ENCODE measurements at regions not wholly inside any gene's neighbourhood (a gene's known extent, or its start where the extent isn't known, plus 50 kb on each side); places are given as distances from the start of the nearest gene placed in this dataset.

DNA sequence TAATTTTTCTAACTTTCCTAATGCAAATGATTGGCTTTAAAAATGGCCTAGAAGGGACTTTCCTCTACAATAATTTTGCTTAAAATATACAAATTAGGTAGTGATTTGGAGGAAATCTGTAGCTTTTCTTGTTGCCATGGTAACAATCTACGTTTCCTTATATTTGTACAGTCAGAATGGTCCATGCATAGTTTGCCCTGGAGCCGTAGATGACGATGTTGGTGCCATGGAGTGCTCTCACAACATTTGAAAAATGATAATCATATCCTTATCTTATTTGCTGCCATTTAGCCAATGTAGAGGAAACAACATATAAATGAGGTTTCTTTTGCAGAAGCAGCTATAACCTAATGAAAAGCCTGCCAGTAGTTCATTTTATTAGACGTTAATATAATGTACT, 89.0 kb upstream of the NMU start:
- TF ChIP-seq POLR2AphosphoS5 (IDR thresholded peaks at IDR 0.05; ENCODE audit: low read depth) (no peak), ZNF331 (CRISPR knock-in tag; IDR thresholded peaks at IDR 0.05; ENCODE audit: low read depth) (no peak), EZH2 (IDR thresholded peaks at IDR 0.05; ENCODE audit: low read depth, unreplicated experiment) (no peak), EZH2phosphoT487 (IDR thresholded peaks at IDR 0.05; ENCODE audit: unreplicated experiment) (no peak), CREB1 (CRISPR knock-in tag; IDR thresholded peaks at IDR 0.05; ENCODE audit: low read depth) (no peak), NANOG (IDR thresholded peaks at IDR 0.05; ENCODE audit: borderline replicate concordance) (no peak), JUNB (IDR thresholded peaks at IDR 0.05; ENCODE audit: unreplicated experiment) (no peak)
- TF ChIP-seq, protein P1, sequence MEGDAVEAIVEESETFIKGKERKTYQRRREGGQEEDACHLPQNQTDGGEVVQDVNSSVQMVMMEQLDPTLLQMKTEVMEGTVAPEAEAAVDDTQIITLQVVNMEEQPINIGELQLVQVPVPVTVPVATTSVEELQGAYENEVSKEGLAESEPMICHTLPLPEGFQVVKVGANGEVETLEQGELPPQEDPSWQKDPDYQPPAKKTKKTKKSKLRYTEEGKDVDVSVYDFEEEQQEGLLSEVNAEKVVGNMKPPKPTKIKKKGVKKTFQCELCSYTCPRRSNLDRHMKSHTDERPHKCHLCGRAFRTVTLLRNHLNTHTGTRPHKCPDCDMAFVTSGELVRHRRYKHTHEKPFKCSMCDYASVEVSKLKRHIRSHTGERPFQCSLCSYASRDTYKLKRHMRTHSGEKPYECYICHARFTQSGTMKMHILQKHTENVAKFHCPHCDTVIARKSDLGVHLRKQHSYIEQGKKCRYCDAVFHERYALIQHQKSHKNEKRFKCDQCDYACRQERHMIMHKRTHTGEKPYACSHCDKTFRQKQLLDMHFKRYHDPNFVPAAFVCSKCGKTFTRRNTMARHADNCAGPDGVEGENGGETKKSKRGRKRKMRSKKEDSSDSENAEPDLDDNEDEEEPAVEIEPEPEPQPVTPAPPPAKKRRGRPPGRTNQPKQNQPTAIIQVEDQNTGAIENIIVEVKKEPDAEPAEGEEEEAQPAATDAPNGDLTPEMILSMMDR (conservative IDR thresholded peaks at IDR 0.05; ENCODE audit: low read depth in 2 of 2): no peak
- TF ChIP-seq, protein P2, sequence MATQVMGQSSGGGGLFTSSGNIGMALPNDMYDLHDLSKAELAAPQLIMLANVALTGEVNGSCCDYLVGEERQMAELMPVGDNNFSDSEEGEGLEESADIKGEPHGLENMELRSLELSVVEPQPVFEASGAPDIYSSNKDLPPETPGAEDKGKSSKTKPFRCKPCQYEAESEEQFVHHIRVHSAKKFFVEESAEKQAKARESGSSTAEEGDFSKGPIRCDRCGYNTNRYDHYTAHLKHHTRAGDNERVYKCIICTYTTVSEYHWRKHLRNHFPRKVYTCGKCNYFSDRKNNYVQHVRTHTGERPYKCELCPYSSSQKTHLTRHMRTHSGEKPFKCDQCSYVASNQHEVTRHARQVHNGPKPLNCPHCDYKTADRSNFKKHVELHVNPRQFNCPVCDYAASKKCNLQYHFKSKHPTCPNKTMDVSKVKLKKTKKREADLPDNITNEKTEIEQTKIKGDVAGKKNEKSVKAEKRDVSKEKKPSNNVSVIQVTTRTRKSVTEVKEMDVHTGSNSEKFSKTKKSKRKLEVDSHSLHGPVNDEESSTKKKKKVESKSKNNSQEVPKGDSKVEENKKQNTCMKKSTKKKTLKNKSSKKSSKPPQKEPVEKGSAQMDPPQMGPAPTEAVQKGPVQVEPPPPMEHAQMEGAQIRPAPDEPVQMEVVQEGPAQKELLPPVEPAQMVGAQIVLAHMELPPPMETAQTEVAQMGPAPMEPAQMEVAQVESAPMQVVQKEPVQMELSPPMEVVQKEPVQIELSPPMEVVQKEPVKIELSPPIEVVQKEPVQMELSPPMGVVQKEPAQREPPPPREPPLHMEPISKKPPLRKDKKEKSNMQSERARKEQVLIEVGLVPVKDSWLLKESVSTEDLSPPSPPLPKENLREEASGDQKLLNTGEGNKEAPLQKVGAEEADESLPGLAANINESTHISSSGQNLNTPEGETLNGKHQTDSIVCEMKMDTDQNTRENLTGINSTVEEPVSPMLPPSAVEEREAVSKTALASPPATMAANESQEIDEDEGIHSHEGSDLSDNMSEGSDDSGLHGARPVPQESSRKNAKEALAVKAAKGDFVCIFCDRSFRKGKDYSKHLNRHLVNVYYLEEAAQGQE (IDR thresholded peaks at IDR 0.05; ENCODE audit: unreplicated experiment): no peak
- TF ChIP-seq, protein P3, sequence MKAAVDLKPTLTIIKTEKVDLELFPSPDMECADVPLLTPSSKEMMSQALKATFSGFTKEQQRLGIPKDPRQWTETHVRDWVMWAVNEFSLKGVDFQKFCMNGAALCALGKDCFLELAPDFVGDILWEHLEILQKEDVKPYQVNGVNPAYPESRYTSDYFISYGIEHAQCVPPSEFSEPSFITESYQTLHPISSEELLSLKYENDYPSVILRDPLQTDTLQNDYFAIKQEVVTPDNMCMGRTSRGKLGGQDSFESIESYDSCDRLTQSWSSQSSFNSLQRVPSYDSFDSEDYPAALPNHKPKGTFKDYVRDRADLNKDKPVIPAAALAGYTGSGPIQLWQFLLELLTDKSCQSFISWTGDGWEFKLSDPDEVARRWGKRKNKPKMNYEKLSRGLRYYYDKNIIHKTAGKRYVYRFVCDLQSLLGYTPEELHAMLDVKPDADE (IDR thresholded peaks at IDR 0.05): no peak
- TF ChIP-seq, protein P4, sequence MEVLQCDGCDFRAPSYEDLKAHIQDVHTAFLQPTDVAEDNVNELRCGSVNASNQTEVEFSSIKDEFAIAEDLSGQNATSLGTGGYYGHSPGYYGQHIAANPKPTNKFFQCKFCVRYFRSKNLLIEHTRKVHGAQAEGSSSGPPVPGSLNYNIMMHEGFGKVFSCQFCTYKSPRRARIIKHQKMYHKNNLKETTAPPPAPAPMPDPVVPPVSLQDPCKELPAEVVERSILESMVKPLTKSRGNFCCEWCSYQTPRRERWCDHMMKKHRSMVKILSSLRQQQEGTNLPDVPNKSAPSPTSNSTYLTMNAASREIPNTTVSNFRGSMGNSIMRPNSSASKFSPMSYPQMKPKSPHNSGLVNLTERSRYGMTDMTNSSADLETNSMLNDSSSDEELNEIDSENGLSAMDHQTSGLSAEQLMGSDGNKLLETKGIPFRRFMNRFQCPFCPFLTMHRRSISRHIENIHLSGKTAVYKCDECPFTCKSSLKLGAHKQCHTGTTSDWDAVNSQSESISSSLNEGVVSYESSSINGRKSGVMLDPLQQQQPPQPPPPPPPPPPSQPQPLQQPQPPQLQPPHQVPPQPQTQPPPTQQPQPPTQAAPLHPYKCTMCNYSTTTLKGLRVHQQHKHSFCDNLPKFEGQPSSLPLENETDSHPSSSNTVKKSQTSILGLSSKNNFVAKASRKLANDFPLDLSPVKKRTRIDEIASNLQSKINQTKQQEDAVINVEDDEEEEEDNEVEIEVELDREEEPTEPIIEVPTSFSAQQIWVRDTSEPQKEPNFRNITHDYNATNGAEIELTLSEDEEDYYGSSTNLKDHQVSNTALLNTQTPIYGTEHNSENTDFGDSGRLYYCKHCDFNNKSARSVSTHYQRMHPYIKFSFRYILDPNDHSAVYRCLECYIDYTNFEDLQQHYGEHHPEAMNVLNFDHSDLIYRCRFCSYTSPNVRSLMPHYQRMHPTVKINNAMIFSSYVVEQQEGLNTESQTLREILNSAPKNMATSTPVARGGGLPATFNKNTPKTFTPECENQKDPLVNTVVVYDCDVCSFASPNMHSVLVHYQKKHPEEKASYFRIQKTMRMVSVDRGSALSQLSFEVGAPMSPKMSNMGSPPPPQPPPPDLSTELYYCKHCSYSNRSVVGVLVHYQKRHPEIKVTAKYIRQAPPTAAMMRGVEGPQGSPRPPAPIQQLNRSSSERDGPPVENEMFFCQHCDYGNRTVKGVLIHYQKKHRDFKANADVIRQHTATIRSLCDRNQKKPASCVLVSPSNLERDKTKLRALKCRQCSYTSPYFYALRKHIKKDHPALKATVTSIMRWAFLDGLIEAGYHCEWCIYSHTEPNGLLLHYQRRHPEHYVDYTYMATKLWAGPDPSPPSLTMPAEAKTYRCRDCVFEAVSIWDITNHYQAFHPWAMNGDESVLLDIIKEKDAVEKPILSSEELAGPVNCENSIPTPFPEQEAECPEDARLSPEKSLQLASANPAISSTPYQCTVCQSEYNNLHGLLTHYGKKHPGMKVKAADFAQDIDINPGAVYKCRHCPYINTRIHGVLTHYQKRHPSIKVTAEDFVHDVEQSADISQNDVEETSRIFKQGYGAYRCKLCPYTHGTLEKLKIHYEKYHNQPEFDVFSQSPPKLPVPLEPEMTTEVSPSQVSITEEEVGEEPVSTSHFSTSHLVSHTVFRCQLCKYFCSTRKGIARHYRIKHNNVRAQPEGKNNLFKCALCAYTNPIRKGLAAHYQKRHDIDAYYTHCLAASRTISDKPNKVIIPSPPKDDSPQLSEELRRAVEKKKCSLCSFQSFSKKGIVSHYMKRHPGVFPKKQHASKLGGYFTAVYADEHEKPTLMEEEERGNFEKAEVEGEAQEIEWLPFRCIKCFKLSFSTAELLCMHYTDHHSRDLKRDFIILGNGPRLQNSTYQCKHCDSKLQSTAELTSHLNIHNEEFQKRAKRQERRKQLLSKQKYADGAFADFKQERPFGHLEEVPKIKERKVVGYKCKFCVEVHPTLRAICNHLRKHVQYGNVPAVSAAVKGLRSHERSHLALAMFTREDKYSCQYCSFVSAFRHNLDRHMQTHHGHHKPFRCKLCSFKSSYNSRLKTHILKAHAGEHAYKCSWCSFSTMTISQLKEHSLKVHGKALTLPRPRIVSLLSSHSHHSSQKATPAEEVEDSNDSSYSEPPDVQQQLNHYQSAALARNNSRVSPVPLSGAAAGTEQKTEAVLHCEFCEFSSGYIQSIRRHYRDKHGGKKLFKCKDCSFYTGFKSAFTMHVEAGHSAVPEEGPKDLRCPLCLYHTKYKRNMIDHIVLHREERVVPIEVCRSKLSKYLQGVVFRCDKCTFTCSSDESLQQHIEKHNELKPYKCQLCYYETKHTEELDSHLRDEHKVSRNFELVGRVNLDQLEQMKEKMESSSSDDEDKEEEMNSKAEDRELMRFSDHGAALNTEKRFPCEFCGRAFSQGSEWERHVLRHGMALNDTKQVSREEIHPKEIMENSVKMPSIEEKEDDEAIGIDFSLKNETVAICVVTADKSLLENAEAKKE (CRISPR knock-in tag; IDR thresholded peaks at IDR 0.05): no peak
